Stomach (tissue), 8 donors: ENCODE measurements at regions not wholly inside any gene's neighbourhood (a gene's known extent, or its start where the extent isn't known, plus 50 kb on each side); places are given as distances from the start of the nearest gene placed in this dataset.

Experiments
- DNase-seq, 2 donors: peaks; one replicate each; pipeline versions ENCODE4 v3.0.0 to v3.0.0-alpha.2; 2013 to 2019
- H3K27ac ChIP-seq, 5 donors: fragments of 200-600 bp in 4 of 5; sonication (generic) in 4 of 5; one replicate each; pipeline ENCODE4 v1.5.1; 2013 to 2019; ENCODE audit warnings: mild to moderate bottlenecking in 1 of 5, moderate library complexity in 1 of 5
- H3K27me3 ChIP-seq, 3 donors: fragments of 200-600 bp; sonication (generic); one replicate each; pipeline ENCODE4 v1.5.1; 2017 to 2019; ENCODE audit warnings: mixed run types in 1 of 3
- H3K36me3 ChIP-seq, 4 donors: fragments of 200-600 bp; sonication (generic); 1 replicate in 3 of 4; 2 replicates in 1 of 4; pipeline ENCODE4 v1.5.1; 2016 to 2019
- H3K4me1 ChIP-seq, 4 donors: fragments of 200-600 bp; sonication (generic); one replicate each; pipeline ENCODE4 v1.5.1; 2016 to 2019
- H3K4me3 ChIP-seq, 4 donors: fragments of 200-600 bp; sonication (generic) in 3 of 4; one replicate each; pipeline ENCODE4 v1.5.1; 2016 to 2019; ENCODE audit warnings: mild to moderate bottlenecking in 1 of 4
- H3K9me3 ChIP-seq, 4 donors: fragments of 200-600 bp; sonication (generic); one replicate each; pipeline ENCODE4 v1.5.1; 2016 to 2019
- EP300 ChIP-seq: sonication (generic); formaldehyde crosslinking; IDR thresholded peaks from one replicate; pipeline ENCODE4 v1.6.1; 2017; ENCODE audit warnings: antibody characterized with exemption
- POLR2A ChIP-seq, 4 donors: fragments of 450-650 bp; IDR thresholded peaks; one replicate each; pipeline ENCODE4 v1.6.1; 2016; ENCODE audit warnings: antibody characterized with exemption in 4 of 4, control low read depth in 2 of 4, mild to moderate bottlenecking in 1 of 4, moderate library complexity in 1 of 4
- POLR2AphosphoS5 ChIP-seq, 3 donors: sonication (generic); formaldehyde crosslinking; IDR thresholded peaks; one replicate each; pipeline ENCODE4 v1.6.1; 2016; ENCODE audit warnings: antibody characterized with exemption in 3 of 3
- WGBS, 5 donors: extraction: QIAGEN DNeasy Blood & Tissue Kit in 3 of 5; methylation state at CpG; one replicate each; pipeline versions ENCODE4 v1.1.5 to v1.1.7; 2013 to 2018; 5-methylcytosine and 5-hydroxymethylcytosine counted together
- intact Hi-C: fragments of 100-400 bp; cut with DNase I; formaldehyde crosslinking; loops from one replicate; pipeline ENCODE4 v1.15.1; 2023; ENCODE audit warnings: low total_unique reads
- TF ChIP-seq, protein P1 (sequence below), 7 experiments: fragments of 450-650 bp in 4 of 7; fragments of 200-600 bp in 3 of 7; sonication (generic) in 3 of 7; IDR thresholded peaks; one replicate each; pipeline ENCODE4 v1.5.1; 2016 to 2019; ENCODE audit warnings: antibody characterized with exemption in 7 of 7, control low read depth in 2 of 7, mild to moderate bottlenecking in 1 of 7
- donor health status: healthy with polysubstance abuse.
- donor health status: Bipolar disorder and iron deficiency.
- donor health status: healthy.

DNA sequence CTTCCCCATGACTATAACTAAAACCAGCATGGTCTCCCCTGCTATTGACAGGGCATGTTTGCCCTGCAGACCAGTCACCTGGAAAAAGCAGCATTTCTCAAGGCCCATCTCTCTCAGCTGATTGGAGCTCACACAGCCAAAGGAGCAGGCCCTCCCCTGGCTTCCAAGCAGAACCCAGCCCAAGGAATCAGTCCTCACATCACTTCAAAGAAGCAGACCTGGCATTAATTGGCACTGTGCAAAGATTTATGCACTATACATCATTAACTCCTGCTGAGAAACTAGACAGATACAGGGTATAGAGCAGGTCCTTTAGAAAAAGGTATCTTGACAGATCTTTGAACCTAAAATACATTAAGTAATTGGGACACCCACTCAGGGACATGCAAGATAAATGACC, 323.8 kb upstream of the PPP2R3A start:
- TF ChIP-seq EP300 (no peak), POLR2AphosphoS5 (IDR thresholded peaks at IDR 0.05) (no peak), POLR2A (IDR thresholded peaks at IDR 0.05) (no peak)
- TF ChIP-seq, protein P1, sequence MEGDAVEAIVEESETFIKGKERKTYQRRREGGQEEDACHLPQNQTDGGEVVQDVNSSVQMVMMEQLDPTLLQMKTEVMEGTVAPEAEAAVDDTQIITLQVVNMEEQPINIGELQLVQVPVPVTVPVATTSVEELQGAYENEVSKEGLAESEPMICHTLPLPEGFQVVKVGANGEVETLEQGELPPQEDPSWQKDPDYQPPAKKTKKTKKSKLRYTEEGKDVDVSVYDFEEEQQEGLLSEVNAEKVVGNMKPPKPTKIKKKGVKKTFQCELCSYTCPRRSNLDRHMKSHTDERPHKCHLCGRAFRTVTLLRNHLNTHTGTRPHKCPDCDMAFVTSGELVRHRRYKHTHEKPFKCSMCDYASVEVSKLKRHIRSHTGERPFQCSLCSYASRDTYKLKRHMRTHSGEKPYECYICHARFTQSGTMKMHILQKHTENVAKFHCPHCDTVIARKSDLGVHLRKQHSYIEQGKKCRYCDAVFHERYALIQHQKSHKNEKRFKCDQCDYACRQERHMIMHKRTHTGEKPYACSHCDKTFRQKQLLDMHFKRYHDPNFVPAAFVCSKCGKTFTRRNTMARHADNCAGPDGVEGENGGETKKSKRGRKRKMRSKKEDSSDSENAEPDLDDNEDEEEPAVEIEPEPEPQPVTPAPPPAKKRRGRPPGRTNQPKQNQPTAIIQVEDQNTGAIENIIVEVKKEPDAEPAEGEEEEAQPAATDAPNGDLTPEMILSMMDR (IDR thresholded peaks at IDR 0.05) = no peak
- DNase-seq = no peak
- Histone ChIP-seq H3K36me3 (no peaks in the 10 kb centered on the region), H3K27me3 (no peaks in the 10 kb centered on the region), H3K4me1 (no peaks in the 10 kb centered on the region), H3K27ac (no peak overlapping the region), H3K4me3 (no peak overlapping the region), H3K9me3 (peaks cover 0 to 8% (median 4%) of the 10 kb centered on the region in 4 donors)
- intact Hi-C loops = no loop called here

DNA sequence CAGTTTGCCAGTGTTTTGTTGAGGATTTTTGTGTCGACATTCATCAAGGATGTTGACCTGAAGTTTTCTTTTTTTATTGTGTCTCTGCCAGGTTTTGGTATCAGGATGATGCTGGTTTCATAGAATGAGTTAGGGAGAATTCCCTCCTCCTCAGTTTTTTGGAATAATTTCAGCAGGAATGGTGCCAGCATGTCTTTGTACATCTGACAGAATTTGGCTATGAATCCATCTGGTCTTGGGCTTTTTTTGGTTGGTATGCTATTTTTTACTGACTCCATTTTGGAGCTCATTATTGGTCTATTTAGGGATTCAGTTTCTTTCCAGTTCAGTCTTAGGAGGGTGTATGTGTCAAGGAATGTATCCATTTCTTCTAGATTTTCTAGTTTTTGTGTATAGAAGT, 320.0 kb upstream of the PPP2R3A start:
- H3K9me3 ChIP-seq = peaks cover 0 to 14% (median 9%) of the 10 kb centered on the region in 4 donors
- intact Hi-C loops = no loop called here
- H3K27me3 ChIP-seq = no peaks in the 10 kb centered on the region
- H3K27ac ChIP-seq = no peak overlapping the region
- H3K4me3 ChIP-seq = no peak overlapping the region
- TF ChIP-seq POLR2AphosphoS5 (IDR thresholded peaks at IDR 0.05) (no peak), POLR2A (IDR thresholded peaks at IDR 0.05) (no peak), EP300 (no peak)
- TF ChIP-seq, protein P1 (IDR thresholded peaks at IDR 0.05) = no peak
- WGBS, 5 donors = 80 to 92% (median 86%) methylated on average over 1 of the region's 1 CpG
- no peak for DNase-seq
- H3K4me1 ChIP-seq = no peaks in the 10 kb centered on the region
- no peaks in the 10 kb centered on the region for H3K36me3 ChIP-seq

DNA sequence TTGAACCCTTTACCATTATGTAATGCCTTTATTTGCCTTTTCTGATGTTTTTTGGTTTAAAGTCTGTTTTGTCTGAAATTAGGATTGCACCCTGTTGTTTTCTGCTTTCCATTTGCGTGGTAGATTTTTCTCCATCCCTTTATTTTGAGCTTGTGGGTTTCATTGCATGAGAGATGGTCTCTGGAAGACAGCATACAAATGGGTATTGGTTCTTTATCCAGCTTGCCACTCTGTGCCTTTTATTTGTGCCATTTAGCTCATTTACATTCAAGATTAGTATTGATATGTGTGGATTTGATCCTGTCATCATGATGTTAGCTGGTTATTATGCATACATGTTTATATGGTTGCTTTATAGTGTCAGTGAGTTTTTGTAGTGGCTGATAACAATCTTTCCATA, 318.7 kb upstream of the PPP2R3A start:
- 42 to 72% (median 58%) methylated on average over 1 of the region's 1 CpG for WGBS, 5 donors
- DNase-seq = no peak
- peaks cover 0 to 14% (median 9%) of the 10 kb centered on the region in 4 donors for H3K9me3 ChIP-seq
- intact Hi-C loops = no loop called here
- H3K27me3 ChIP-seq = no peaks in the 10 kb centered on the region
- TF ChIP-seq POLR2A (IDR thresholded peaks at IDR 0.05) (no peak), EP300 (no peak), POLR2AphosphoS5 (IDR thresholded peaks at IDR 0.05) (no peak)
- TF ChIP-seq, protein P1 (IDR thresholded peaks at IDR 0.05) = no peak
- no peak overlapping the region for H3K4me3 ChIP-seq
- H3K27ac ChIP-seq = no peak overlapping the region
- no peaks in the 10 kb centered on the region for H3K36me3 ChIP-seq
- no peaks in the 10 kb centered on the region for H3K4me1 ChIP-seq

DNA sequence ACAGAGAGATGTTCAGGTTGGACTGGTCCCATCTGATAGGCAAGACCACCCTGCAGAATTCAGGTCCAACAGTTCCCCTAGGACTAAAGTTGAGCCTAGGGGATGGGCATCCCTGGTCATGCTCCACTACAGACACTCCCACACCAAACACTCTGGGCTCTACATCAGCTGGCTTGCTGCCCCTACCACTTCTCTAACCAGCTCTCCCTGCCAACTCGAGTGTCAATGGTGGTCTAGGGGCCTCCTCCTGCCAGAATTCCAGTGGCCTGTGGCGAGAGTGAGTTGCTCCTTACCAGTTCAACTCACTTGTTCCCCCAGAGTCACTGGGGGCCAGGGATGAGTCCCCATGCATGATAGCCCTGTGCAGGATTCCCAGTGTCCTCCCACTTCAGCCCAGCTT, 316.2 kb upstream of the PPP2R3A start:
- no peak for DNase-seq
- peaks cover 0 to 14% (median 9%) of the 10 kb centered on the region in 4 donors for H3K9me3 ChIP-seq
- H3K4me3 ChIP-seq = no peak overlapping the region
- H3K36me3 ChIP-seq = no peaks in the 10 kb centered on the region
- no peaks in the 10 kb centered on the region for H3K4me1 ChIP-seq
- no peak for TF ChIP-seq EP300
- no peak for TF ChIP-seq POLR2AphosphoS5 (IDR thresholded peaks at IDR 0.05)
- TF ChIP-seq, protein P1 (IDR thresholded peaks at IDR 0.05) = no peak
- TF ChIP-seq POLR2A (IDR thresholded peaks at IDR 0.05) = no peak
- no peaks in the 10 kb centered on the region for H3K27me3 ChIP-seq
- no peak overlapping the region for H3K27ac ChIP-seq
- 53 to 72% (median 61%) methylated on average over 2 of the region's 2 CpGs for WGBS, 5 donors
- intact Hi-C loops = no loop called here
